ENCODE measurements at regions not wholly inside any gene's neighbourhood (a gene's known extent, or its start where the extent isn't known, plus 50 kb on each side); places are given as distances from the start of the nearest gene placed in this dataset.

DNA sequence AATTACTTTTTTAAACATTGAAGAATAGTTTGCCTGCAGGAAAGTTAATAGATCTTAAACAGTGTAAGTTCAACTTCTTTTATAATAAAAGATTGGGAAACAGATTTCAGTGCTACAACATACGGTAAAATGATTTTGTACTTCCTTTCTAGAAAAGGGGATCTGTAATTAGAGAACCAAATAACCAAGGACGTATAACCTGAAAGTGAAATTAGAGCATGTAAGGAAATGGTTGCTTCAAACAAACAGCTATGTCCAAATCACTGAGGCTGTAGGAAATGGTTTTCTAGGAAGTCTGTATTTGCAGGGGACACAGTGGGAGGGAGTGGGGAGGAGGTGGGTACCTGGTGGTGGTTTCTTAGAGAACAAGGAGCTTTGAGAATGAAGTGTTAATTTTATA lies 57.9 kb upstream of the EXOC6 start:
- TF ChIP-seq ZFX (IDR thresholded peaks at IDR 0.05; ENCODE audit: borderline replicate concordance), result no peak
- TF ChIP-seq, protein P1, sequence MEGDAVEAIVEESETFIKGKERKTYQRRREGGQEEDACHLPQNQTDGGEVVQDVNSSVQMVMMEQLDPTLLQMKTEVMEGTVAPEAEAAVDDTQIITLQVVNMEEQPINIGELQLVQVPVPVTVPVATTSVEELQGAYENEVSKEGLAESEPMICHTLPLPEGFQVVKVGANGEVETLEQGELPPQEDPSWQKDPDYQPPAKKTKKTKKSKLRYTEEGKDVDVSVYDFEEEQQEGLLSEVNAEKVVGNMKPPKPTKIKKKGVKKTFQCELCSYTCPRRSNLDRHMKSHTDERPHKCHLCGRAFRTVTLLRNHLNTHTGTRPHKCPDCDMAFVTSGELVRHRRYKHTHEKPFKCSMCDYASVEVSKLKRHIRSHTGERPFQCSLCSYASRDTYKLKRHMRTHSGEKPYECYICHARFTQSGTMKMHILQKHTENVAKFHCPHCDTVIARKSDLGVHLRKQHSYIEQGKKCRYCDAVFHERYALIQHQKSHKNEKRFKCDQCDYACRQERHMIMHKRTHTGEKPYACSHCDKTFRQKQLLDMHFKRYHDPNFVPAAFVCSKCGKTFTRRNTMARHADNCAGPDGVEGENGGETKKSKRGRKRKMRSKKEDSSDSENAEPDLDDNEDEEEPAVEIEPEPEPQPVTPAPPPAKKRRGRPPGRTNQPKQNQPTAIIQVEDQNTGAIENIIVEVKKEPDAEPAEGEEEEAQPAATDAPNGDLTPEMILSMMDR (IDR thresholded peaks at IDR 0.05), result no peak
- H3K27ac ChIP-seq, result no peak overlapping the region

DNA sequence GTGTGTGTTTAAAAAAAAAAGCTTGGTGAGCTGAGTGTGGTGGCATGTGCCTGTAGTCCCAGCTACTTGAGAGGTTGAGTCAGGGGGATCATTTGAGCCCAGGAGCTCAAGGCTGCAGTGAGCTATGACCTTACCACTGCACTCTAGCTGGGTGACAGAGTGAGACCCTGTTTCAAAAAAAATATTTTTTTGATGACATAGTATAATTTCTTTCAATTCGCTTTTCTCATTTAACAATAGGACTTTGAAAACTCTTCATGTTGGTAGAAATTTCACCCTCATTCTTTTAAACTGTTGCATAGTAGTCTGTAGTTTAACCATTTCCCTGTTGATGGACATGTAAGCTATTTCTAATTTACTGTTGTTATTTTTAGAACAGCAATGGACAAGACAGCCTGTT lies 55.7 kb upstream of the EXOC6 start:
- TF ChIP-seq, protein P1 (IDR thresholded peaks at IDR 0.05), result no peak

More for the DNA sequence above, 55.7 kb upstream of the EXOC6 start:
- no peak overlapping the region for H3K27ac ChIP-seq

Measured in 22Rv1 (cell line).